Thyroid gland (tissue), 4 donors: ENCODE measurements at regions not wholly inside any gene's neighbourhood (a gene's known extent, or its start where the extent isn't known, plus 50 kb on each side); places are given as distances from the start of the nearest gene placed in this dataset.

ENCODE experiments used
- DNase-seq, 2 donors: peaks; one replicate each; pipeline ENCODE4 v3.0.0-alpha.2; 2019
- H3K27ac ChIP-seq, 3 donors: fragments of 200-600 bp; sonication (generic); 1 replicate in 2 of 3; 2 replicates in 1 of 3; pipeline ENCODE4 v1.5.1; 2016 to 2019; ENCODE audit warnings: mild to moderate bottlenecking in 1 of 3, moderate library complexity in 1 of 3
- H3K27me3 ChIP-seq: fragments of 200-600 bp; sonication (generic); one replicate; pipeline ENCODE4 v1.5.1; 2019
- H3K36me3 ChIP-seq, 2 donors: fragments of 200-600 bp; sonication (generic); one replicate each; pipeline ENCODE4 v1.5.1; 2016 to 2019
- H3K4me1 ChIP-seq, 2 donors: fragments of 200-600 bp; sonication (generic); one replicate each; pipeline ENCODE4 v1.5.1; 2017 to 2019
- H3K4me3 ChIP-seq, 3 donors: fragments of 200-600 bp; sonication (generic); replicated peaks in 1 of 3; 1 replicate in 2 of 3; 2 replicates in 1 of 3; pipeline ENCODE4 v1.5.1; 2016; ENCODE audit warnings: mild to moderate bottlenecking in 1 of 3
- H3K9me3 ChIP-seq: fragments of 200-600 bp; sonication (generic); one replicate; pipeline ENCODE4 v1.5.1; 2017
- CTCF ChIP-seq, 6 experiments: fragments of 200-600 bp in 3 of 6; fragments of 450-650 bp in 3 of 6; sonication (generic) in 3 of 6; IDR thresholded peaks; one replicate each; pipeline ENCODE4 v1.5.1; 2016 to 2019; ENCODE audit warnings: antibody characterized with exemption in 6 of 6, mild to moderate bottlenecking in 2 of 6, inconsistent platforms in 1 of 6, moderate library complexity in 1 of 6
- POLR2A ChIP-seq, 2 donors: fragments of 450-650 bp; IDR thresholded peaks; one replicate each; pipeline ENCODE4 v1.6.1; 2017; ENCODE audit warnings: antibody characterized with exemption in 2 of 2, mild to moderate bottlenecking in 2 of 2, moderate library complexity in 1 of 2
- WGBS, 2 donors: methylation state at CpG; one replicate each; pipeline ENCODE4 v1.1.5; 2017; 5-methylcytosine and 5-hydroxymethylcytosine counted together
- intact Hi-C: fragments of 100-400 bp; cut with DNase I; formaldehyde crosslinking; loops from one replicate; pipeline ENCODE4 v1.15.1; 2023

- TF ChIP-seq CTCF (IDR thresholded peaks at IDR 0.05) (no peak), POLR2A (IDR thresholded peaks at IDR 0.05) (no peak)
- Histone ChIP-seq H3K9me3 (no peaks in the 10 kb centered on the region), H3K4me3 (no peak overlapping the region), H3K4me1 (no peaks in the 10 kb centered on the region), H3K27ac (no peak overlapping the region), H3K36me3 (no peaks in the 10 kb centered on the region), H3K27me3 (no peaks in the 10 kb centered on the region)
- WGBS, 2 donors, result 24 to 32% methylated on average over 5 of the region's 5 CpGs
- intact Hi-C loops, result no loop called here
- no peak for DNase-seq
Observed at GRCh38 chr2:157173740-157174184, 83.7 kb upstream of the GALNT5 start.

GRCh38 chr2:157174321-157174720 is 83.2 kb upstream of the GALNT5 start:
- DNase-seq, result no peak
- no peak for TF ChIP-seq CTCF (IDR thresholded peaks at IDR 0.05)
- no peak for TF ChIP-seq POLR2A (IDR thresholded peaks at IDR 0.05)
- no peaks in the 10 kb centered on the region for H3K4me1 ChIP-seq
- no peaks in the 10 kb centered on the region for H3K9me3 ChIP-seq
- intact Hi-C loops, result no loop called here
- 88 to 91% methylated on average over 2 of the region's 2 CpGs for WGBS, 2 donors
- no peaks in the 10 kb centered on the region for H3K36me3 ChIP-seq
- H3K4me3 ChIP-seq, result no peak overlapping the region
- H3K27me3 ChIP-seq, result no peaks in the 10 kb centered on the region
- H3K27ac ChIP-seq, result no peak overlapping the region

GRCh38 chr2:157176602-157177001 is 80.9 kb upstream of the GALNT5 start:
- no peaks in the 10 kb centered on the region for H3K4me1 ChIP-seq
- H3K36me3 ChIP-seq, result no peaks in the 10 kb centered on the region
- intact Hi-C loops, result no loop called here
- no peak overlapping the region for H3K27ac ChIP-seq
- 80 to 92% methylated on average over 3 of the region's 3 CpGs for WGBS, 2 donors
- no peak overlapping the region for H3K4me3 ChIP-seq
- no peaks in the 10 kb centered on the region for H3K27me3 ChIP-seq
- no peak for DNase-seq
- H3K9me3 ChIP-seq, result no peaks in the 10 kb centered on the region
- TF ChIP-seq POLR2A (IDR thresholded peaks at IDR 0.05) (no peak), CTCF (IDR thresholded peaks at IDR 0.05) (no peak)

- DNase-seq, result no peak
- Histone ChIP-seq H3K27me3 (no peaks in the 10 kb centered on the region), H3K27ac (no peak overlapping the region), H3K4me3 (no peak overlapping the region), H3K36me3 (no peaks in the 10 kb centered on the region), H3K4me1 (no peaks in the 10 kb centered on the region), H3K9me3 (no peaks in the 10 kb centered on the region)
- intact Hi-C loops, result no loop called here
- TF ChIP-seq CTCF (IDR thresholded peaks at IDR 0.05) (no peak), POLR2A (IDR thresholded peaks at IDR 0.05) (no peak)
Observed at GRCh38 chr2:157178874-157179273, 78.6 kb upstream of the GALNT5 start.

- intact Hi-C loops, result no loop called here
- no peaks in the 10 kb centered on the region for H3K36me3 ChIP-seq
- 88 to 91% methylated on average over 4 of the region's 4 CpGs for WGBS, 2 donors
- no peak for TF ChIP-seq POLR2A (IDR thresholded peaks at IDR 0.05)
- TF ChIP-seq CTCF (IDR thresholded peaks at IDR 0.05), result no peak
- H3K4me1 ChIP-seq, result no peaks in the 10 kb centered on the region
- H3K27ac ChIP-seq, result no peak overlapping the region
- no peaks in the 10 kb centered on the region for H3K27me3 ChIP-seq
- no peak for DNase-seq
- H3K4me3 ChIP-seq, result no peak overlapping the region
- no peaks in the 10 kb centered on the region for H3K9me3 ChIP-seq
Observed at GRCh38 chr2:157179324-157180105, 78.0 kb upstream of the GALNT5 start.
